ENCODE measurements at regions not wholly inside any gene's neighbourhood (a gene's known extent, or its start where the extent isn't known, plus 50 kb on each side); places are given as distances from the start of the nearest gene placed in this dataset.

DNA sequence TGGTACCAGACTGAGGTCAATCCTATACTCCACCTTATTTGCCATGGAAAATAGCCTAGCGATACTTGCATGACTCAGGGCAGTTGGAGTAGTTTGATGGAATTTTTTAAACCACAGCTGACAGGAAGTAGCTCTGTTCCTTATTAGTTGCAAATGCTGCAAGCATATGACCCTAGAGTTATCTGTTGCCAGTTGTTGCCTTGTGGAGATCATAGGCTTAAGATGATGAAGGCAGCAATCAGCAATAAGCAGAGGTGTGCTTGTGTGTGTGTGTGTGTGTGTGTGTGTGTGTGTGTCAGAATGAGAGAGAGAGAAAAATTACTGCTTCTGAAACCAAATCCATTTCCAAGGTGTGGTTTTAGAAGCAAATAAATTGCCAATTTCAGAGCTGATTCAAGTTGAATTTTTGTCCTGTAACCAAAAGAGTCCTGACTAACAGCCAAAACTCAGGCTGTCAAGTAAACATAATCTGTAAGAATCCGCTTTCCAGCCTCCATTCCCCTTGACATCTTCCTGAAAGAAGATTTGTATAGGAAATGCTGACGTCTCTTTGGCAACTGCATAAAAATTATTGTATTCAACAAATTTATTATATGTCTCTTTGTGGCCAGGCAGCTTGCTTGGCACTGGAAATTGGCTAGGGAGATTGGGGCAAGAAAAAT, 141.2 kb downstream of the SERPINI1 start:
- H3K4me2 ChIP-seq, result no peak overlapping the region
- H3K9ac ChIP-seq, result no peak overlapping the region
- H3K4me3 ChIP-seq, result no peak overlapping the region
- H3K36me3 ChIP-seq, result no peaks in the 10 kb centered on the region
- H3K27ac ChIP-seq, result no peak overlapping the region
- TF ChIP-seq Cebpa-rat (IDR thresholded peaks at IDR 0.05), result no peak
- H3K4me1 ChIP-seq, result no peaks in the 10 kb centered on the region
- no peaks in the 10 kb centered on the region for H3K27me3 ChIP-seq
- no peaks in the 10 kb centered on the region for H4K20me1 ChIP-seq
- H3K9me3 ChIP-seq, result no peaks in the 10 kb centered on the region

All from BLaER1 (cell line).